ENCODE measurements at regions not wholly inside any gene's neighbourhood (a gene's known extent, or its start where the extent isn't known, plus 50 kb on each side); places are given as distances from the start of the nearest gene placed in this dataset.
"Not testable (repeated sequence)": the region's sequence is repeated elsewhere in the genome, so short reads cannot be mapped to it uniquely, and the experiment has no call there.

- H3K27ac Mint-ChIP-seq = peak overlapping the region; percentile 95
- H3K4me3 Mint-ChIP-seq = peak overlapping the region; percentile 87
These were observed 309.4 kb downstream of the ZNF37A start for GRCh38 chr10:38403347-38404117.

GRCh38 chr10:38423634-38424033 is 329.5 kb downstream of the ZNF37A start:
- H3K4me3 Mint-ChIP-seq; H3K27me3 Mint-ChIP-seq; DNase-seq (ENCODE audit: extremely low spot score, unreplicated experiment); H3K27ac Mint-ChIP-seq; H3K36me3 Mint-ChIP-seq; H3K9me3 Mint-ChIP-seq; H3K4me1 Mint-ChIP-seq (ENCODE audit: unreplicated experiment): not testable (repeated sequence)

More at GRCh38 chr10:38403347-38404117, 309.4 kb downstream of the ZNF37A start:
- H3K9me3 Mint-ChIP-seq; DNase-seq (ENCODE audit: extremely low spot score, unreplicated experiment); H3K4me1 Mint-ChIP-seq (ENCODE audit: unreplicated experiment); H3K36me3 Mint-ChIP-seq; H3K27me3 Mint-ChIP-seq: not testable (repeated sequence)
- TF ChIP-seq, protein P1, sequence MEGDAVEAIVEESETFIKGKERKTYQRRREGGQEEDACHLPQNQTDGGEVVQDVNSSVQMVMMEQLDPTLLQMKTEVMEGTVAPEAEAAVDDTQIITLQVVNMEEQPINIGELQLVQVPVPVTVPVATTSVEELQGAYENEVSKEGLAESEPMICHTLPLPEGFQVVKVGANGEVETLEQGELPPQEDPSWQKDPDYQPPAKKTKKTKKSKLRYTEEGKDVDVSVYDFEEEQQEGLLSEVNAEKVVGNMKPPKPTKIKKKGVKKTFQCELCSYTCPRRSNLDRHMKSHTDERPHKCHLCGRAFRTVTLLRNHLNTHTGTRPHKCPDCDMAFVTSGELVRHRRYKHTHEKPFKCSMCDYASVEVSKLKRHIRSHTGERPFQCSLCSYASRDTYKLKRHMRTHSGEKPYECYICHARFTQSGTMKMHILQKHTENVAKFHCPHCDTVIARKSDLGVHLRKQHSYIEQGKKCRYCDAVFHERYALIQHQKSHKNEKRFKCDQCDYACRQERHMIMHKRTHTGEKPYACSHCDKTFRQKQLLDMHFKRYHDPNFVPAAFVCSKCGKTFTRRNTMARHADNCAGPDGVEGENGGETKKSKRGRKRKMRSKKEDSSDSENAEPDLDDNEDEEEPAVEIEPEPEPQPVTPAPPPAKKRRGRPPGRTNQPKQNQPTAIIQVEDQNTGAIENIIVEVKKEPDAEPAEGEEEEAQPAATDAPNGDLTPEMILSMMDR (conservative IDR thresholded peaks at IDR 0.05) = peak; percentile 23

DNA sequence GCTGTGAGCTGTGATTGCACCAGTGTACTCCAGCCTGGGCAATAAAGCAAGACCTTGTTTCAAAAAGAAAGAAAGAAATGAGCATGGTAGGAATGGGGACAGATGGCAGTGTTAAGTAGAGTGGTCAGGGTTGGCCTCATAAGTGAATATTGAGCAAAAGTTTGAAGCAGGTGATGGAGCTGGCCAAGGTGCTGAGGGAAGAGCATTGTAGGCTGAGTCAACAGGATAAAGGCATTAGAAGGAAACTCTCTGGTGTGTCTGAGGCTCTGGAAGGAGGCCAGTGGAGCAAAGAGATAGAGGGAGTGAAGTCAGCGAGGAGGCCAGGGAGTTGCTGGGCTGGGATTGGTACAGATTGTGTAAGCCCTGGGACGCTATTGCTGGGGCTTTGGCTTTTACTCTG is 336.1 kb downstream of the ZNF37A start:
- not testable (repeated sequence) for H3K9me3 Mint-ChIP-seq; DNase-seq (ENCODE audit: extremely low spot score, unreplicated experiment)

DNA sequence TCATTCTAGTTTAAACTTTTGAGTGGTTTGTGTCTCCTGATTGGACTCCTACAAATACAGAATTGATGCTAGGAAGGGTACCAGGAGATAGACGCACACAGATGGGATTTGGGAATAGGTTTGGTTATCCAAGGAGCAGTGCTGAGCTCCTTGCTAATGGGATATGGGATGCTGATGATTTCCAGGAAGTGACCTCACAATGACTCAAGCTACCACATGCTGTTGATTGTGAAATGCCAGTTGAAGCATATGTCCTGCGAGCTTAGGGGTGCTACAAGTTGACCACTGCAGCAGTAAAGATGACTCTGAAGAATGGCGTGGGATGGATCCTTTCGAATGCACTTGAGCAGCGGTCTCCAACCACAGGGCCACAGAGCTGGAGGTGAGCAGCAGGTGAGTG is 343.2 kb downstream of the ZNF37A start:
- H3K4me3 Mint-ChIP-seq; H3K36me3 Mint-ChIP-seq; DNase-seq (ENCODE audit: extremely low spot score, unreplicated experiment); H3K27me3 Mint-ChIP-seq; H3K4me1 Mint-ChIP-seq (ENCODE audit: unreplicated experiment); H3K9me3 Mint-ChIP-seq; H3K27ac Mint-ChIP-seq: not testable (repeated sequence)

More for the DNA sequence above, 336.1 kb downstream of the ZNF37A start:
- H3K36me3 Mint-ChIP-seq; H3K4me3 Mint-ChIP-seq; H3K27me3 Mint-ChIP-seq; H3K4me1 Mint-ChIP-seq (ENCODE audit: unreplicated experiment); H3K27ac Mint-ChIP-seq: not testable (repeated sequence)

GRCh38 chr10:38448614-38449355 is 354.6 kb downstream of the ZNF37A start:
- not testable (repeated sequence) for H3K27me3 Mint-ChIP-seq; DNase-seq (ENCODE audit: extremely low spot score, unreplicated experiment); H3K36me3 Mint-ChIP-seq; H3K4me3 Mint-ChIP-seq; H3K4me1 Mint-ChIP-seq (ENCODE audit: unreplicated experiment); H3K9me3 Mint-ChIP-seq; H3K27ac Mint-ChIP-seq

GRCh38 chr10:38449618-38450017 is 355.5 kb downstream of the ZNF37A start:
- H3K9me3 Mint-ChIP-seq; H3K4me1 Mint-ChIP-seq (ENCODE audit: unreplicated experiment); H3K4me3 Mint-ChIP-seq; DNase-seq (ENCODE audit: extremely low spot score, unreplicated experiment); H3K36me3 Mint-ChIP-seq; H3K27ac Mint-ChIP-seq; H3K27me3 Mint-ChIP-seq: not testable (repeated sequence)

GRCh38 chr10:38450372-38451057 is 356.4 kb downstream of the ZNF37A start:
- DNase-seq (ENCODE audit: extremely low spot score, unreplicated experiment); H3K4me3 Mint-ChIP-seq; H3K36me3 Mint-ChIP-seq; H3K9me3 Mint-ChIP-seq; H3K4me1 Mint-ChIP-seq (ENCODE audit: unreplicated experiment); H3K27me3 Mint-ChIP-seq; H3K27ac Mint-ChIP-seq: not testable (repeated sequence)

DNA sequence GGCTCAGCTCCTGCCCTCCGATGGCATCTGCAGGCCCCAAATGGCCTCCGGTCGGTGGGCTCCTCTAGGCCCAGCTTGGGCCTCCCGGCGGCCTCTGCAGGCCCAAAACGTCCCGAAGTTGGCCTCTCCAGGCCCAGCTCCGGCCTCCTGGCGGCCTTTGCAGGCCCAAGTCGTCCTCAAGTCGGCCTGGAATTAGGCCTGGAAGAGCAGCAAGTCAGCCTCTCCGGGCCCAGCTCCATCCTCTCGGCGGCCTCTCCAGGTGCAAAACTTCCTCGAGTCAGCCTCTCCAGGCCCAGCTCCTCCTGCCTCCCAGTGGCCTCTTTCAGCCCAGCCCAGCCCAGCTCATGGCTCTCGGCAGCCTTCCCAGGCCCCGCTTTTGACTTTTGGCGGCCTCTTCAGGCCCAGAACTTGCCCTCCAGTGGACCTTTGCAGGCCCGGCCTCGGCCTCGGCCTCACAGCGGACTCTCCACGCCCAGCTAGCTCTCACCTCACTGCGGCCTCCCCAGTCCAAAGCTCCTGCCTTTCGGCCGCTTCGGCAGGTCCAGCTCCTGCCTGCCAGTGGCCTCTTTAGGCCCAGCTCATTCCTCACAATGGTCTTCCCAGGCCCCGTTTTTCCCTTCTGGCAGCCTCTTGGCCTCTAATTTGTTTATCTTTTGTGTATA is 357.3 kb downstream of the ZNF37A start:
- not testable (repeated sequence) for H3K9me3 Mint-ChIP-seq; DNase-seq (ENCODE audit: extremely low spot score, unreplicated experiment); H3K4me1 Mint-ChIP-seq (ENCODE audit: unreplicated experiment); H3K27ac Mint-ChIP-seq; H3K36me3 Mint-ChIP-seq; H3K27me3 Mint-ChIP-seq; H3K4me3 Mint-ChIP-seq

Data from type B pancreatic cell (in vitro differentiated cells).